Osteoblast (primary cell): ENCODE measurements at regions not wholly inside any gene's neighbourhood (a gene's known extent, or its start where the extent isn't known, plus 50 kb on each side); places are given as distances from the start of the nearest gene placed in this dataset.

Experiments used
- DNase-seq: peaks from one replicate; pipeline ENCODE4 v3.0.0; 2011; ENCODE audit warnings: low spot score, mixed read lengths; ENCODE audit not compliant: insufficient read length; ENCODE audit errors: missing footprints
- H2AFZ ChIP-seq: 2 replicates; pipeline ENCODE4 v1.6.0; 2011; ENCODE audit warnings: mild to moderate bottlenecking, low read length
- H3K27ac ChIP-seq: 2 replicates; pipeline ENCODE4 v1.5.1; 2011; ENCODE audit warnings: mild to moderate bottlenecking, low read depth, low read length, moderate library complexity
- H3K27me3 ChIP-seq: 2 replicates; pipeline ENCODE4 v1.6.0; 2012; ENCODE audit warnings: mild to moderate bottlenecking, control low read depth, inconsistent platforms, low read length, moderate library complexity; ENCODE audit not compliant: insufficient read depth
- H3K36me3 ChIP-seq: 2 replicates; pipeline ENCODE4 v1.5.1; 2011; ENCODE audit warnings: mild to moderate bottlenecking, low read length, control low read depth, moderate library complexity; ENCODE audit not compliant: insufficient read depth
- H3K4me1 ChIP-seq: 2 replicates; pipeline ENCODE4 v1.5.1; 2011; ENCODE audit warnings: mild to moderate bottlenecking, low read length, control low read depth, moderate library complexity; ENCODE audit not compliant: insufficient read depth
- H3K4me2 ChIP-seq: 2 replicates; pipeline ENCODE4 v1.6.0; 2011; ENCODE audit warnings: mild to moderate bottlenecking, low read length; ENCODE audit not compliant: insufficient read depth
- H3K4me3 ChIP-seq: fragments of 200-600 bp; sonication (generic); 3 replicates; pipeline ENCODE4 v1.5.1; 2012; ENCODE audit warnings: mild to moderate bottlenecking, low read length, inconsistent platforms; ENCODE audit not compliant: insufficient read depth
- H3K79me2 ChIP-seq: 2 replicates; pipeline ENCODE4 v1.6.0; 2012; ENCODE audit warnings: mild to moderate bottlenecking, low read length, control low read depth, inconsistent platforms; ENCODE audit not compliant: insufficient read depth
- H3K9me3 ChIP-seq: 2 replicates; pipeline ENCODE4 v1.5.1; 2011; ENCODE audit warnings: low read depth, low read length, control low read depth
- H4K20me1 ChIP-seq: 2 replicates; pipeline ENCODE4 v1.6.0; 2012; ENCODE audit warnings: mild to moderate bottlenecking, low read length, control low read depth; ENCODE audit not compliant: insufficient read depth
- TF ChIP-seq, protein P1 (sequence below): IDR thresholded peaks from 2 replicates; pipeline ENCODE4 v1.5.1; 2011; ENCODE audit warnings: mild to moderate bottlenecking, low read depth, low read length, moderate library complexity; ENCODE audit errors: extremely low read depth

DNA sequence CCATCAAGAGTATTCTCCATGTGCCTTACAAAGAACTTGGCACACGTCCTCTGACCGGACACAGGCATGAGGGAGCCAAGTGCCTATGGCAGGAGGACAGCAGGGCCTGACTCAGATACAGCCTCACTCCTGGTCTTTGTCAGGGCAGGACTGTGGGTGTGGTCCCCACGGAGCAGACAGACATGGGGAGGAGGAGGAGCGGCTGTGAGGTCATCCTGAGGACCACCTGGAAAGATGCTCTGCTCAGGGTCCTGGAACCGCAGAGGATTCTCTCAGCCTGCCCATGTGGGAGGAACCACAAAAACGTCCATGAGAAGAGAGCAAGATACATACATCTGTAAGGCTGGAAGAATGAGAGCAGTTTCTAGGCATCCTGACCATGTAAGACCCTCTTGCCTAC is 576.3 kb downstream of the BRD1 start:
- Histone ChIP-seq H3K4me1 (no peaks in the 10 kb centered on the region), H3K9me3 (no peaks in the 10 kb centered on the region), H3K79me2 (no peaks in the 10 kb centered on the region), H3K4me3 (no peak overlapping the region), H2AFZ (no peak overlapping the region), H3K27me3 (no peaks in the 10 kb centered on the region), H3K4me2 (no peak overlapping the region), H4K20me1 (no peaks in the 10 kb centered on the region), H3K36me3 (no peaks in the 10 kb centered on the region), H3K27ac (no peak overlapping the region)
- TF ChIP-seq, protein P1, sequence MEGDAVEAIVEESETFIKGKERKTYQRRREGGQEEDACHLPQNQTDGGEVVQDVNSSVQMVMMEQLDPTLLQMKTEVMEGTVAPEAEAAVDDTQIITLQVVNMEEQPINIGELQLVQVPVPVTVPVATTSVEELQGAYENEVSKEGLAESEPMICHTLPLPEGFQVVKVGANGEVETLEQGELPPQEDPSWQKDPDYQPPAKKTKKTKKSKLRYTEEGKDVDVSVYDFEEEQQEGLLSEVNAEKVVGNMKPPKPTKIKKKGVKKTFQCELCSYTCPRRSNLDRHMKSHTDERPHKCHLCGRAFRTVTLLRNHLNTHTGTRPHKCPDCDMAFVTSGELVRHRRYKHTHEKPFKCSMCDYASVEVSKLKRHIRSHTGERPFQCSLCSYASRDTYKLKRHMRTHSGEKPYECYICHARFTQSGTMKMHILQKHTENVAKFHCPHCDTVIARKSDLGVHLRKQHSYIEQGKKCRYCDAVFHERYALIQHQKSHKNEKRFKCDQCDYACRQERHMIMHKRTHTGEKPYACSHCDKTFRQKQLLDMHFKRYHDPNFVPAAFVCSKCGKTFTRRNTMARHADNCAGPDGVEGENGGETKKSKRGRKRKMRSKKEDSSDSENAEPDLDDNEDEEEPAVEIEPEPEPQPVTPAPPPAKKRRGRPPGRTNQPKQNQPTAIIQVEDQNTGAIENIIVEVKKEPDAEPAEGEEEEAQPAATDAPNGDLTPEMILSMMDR, result no peak
- no peak for DNase-seq

DNA sequence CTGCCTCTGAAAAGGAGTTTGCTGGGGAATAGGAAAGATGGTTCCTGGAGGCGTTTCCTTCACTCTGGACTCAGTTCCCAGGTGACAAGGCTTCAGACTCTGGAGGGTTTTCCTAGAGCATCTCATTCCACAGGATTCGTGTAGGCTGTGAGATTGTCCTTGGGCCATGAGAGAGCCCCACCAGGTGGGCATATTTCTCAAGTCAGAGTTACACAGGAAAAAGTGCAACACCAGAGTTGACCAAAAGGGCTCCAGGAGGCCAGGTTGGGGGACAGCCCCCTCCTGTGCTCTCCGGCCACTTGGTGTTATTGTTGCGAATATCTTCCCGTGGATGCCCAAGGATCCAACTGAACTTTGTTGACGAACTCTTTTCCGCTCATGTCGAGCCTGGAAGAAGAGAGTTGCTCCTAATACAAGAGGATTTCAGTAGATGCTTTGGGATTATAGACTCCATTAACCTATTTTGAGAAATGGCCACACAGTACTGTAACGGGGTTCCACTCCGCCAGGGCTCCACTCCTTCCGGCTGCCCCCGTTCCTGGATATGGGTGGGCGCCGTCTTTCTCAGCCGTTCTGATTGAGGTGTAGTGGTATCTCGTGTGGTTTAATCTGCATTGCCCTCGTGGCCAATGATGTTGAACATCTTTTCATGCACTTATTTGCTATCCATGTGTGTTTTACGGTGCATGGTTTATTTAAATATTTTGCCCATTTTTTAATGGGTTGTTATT is 580.3 kb downstream of the BRD1 start:
- TF ChIP-seq, protein P1, result no peak
- H4K20me1 ChIP-seq, result no peaks in the 10 kb centered on the region
- H3K9me3 ChIP-seq, result no peaks in the 10 kb centered on the region
- DNase-seq, result no peak
- no peaks in the 10 kb centered on the region for H3K36me3 ChIP-seq
- H3K4me3 ChIP-seq, result no peak overlapping the region
- no peak overlapping the region for H3K4me2 ChIP-seq
- H3K27me3 ChIP-seq, result no peaks in the 10 kb centered on the region
- H3K4me1 ChIP-seq, result no peaks in the 10 kb centered on the region
- H3K79me2 ChIP-seq, result no peaks in the 10 kb centered on the region
- H3K27ac ChIP-seq, result no peak overlapping the region
- H2AFZ ChIP-seq, result no peak overlapping the region

DNA sequence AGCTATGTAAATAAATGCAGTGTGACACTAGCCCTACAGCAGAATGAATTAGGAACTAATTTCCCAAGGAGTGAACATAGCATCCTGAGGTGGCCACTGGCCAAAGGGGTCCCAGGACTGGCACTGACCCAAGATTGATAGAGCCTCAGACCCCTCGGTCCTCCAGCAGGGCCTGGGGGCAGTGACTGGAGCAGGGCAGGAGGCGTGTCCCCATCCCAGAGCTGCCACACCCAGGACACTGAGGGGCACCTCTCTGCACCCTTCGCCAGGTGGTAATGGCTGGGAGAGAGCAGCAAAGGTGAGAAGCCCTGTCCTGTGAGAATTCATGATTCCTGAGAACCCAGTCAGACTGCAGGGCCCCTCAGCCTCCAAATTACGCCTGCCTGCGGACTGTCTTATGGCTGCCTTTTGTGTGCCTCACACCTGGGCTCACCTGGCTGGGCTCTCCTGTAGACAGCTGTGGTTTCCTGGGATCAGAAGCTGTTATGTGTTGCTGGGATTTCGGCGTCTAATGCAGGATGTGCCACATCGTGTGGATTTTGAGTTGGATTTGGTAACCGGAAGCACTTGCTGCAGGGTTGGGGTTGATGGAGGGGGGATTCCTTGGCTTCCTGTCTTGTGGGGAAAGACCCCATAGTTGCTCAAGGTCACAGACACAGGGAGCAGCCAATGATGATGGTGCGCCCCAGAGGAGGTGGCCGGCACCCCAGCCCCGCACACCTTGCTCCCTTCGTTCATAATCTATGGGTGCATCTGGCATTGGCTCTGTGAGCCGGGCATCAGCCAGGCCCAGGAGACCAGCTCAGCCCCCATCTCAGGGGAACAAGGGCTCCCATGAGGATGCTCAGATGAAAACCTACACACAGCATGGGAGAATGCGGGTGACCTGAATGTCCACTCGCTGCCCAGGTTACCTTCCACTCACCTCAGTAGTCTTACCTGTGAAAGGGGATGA is 582.9 kb downstream of the BRD1 start:
- Histone ChIP-seq H4K20me1 (no peaks in the 10 kb centered on the region), H3K4me3 (no peak overlapping the region), H3K36me3 (no peaks in the 10 kb centered on the region), H3K79me2 (no peaks in the 10 kb centered on the region), H3K27me3 (no peaks in the 10 kb centered on the region), H3K4me2 (no peak overlapping the region), H3K4me1 (no peaks in the 10 kb centered on the region), H3K9me3 (no peaks in the 10 kb centered on the region), H3K27ac (no peak overlapping the region), H2AFZ (no peak overlapping the region)
- TF ChIP-seq, protein P1, result no peak
- DNase-seq, result no peak

DNA sequence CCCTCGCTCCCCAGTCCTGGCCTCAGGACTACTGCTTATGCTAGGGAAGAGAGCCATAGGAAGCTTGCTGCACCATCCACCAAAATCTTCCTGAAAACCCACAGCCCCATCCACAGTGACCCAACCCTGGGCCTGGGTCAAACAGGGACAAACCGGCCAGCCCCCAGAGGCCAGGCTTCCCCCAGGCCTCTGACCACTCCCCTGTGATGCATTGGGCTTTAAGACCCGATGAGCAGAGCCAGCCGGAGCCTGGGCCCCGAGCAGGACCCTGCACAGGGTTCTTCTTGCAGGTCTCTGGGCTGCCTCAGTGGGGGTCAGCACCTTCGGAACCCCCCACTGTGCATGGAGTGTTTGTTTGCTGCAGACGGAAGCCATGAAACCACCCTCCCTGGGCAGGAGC is 583.7 kb downstream of the BRD1 start:
- Histone ChIP-seq H3K4me3 (no peak overlapping the region), H4K20me1 (no peaks in the 10 kb centered on the region), H2AFZ (no peak overlapping the region), H3K27ac (no peak overlapping the region), H3K4me1 (no peaks in the 10 kb centered on the region), H3K79me2 (no peaks in the 10 kb centered on the region), H3K27me3 (no peaks in the 10 kb centered on the region), H3K9me3 (no peaks in the 10 kb centered on the region), H3K4me2 (no peak overlapping the region), H3K36me3 (no peaks in the 10 kb centered on the region)
- TF ChIP-seq, protein P1, result no peak
- no peak for DNase-seq
